Esophagus squamous epithelium (tissue), 5 donors: ENCODE measurements at regions not wholly inside any gene's neighbourhood (a gene's known extent, or its start where the extent isn't known, plus 50 kb on each side); places are given as distances from the start of the nearest gene placed in this dataset.

Source experiments
- DNase-seq: peaks from one replicate; lab custom pipeline; 2025; lab: John Stamatoyannopoulos, UW
- H3K27ac ChIP-seq, 4 donors: fragments of 200-600 bp; sonication (generic); one replicate each; pipeline ENCODE4 v1.5.1; 2016 to 2019; ENCODE audit warnings: mild to moderate bottlenecking in 1 of 4
- H3K27me3 ChIP-seq, 4 donors: fragments of 200-600 bp; sonication (generic); 1 replicate in 3 of 4; 2 replicates in 1 of 4; pipeline versions ENCODE4 v1.5.1 to v1.6.0; 2017 to 2021; ENCODE audit warnings: antibody characterized with exemption in 1 of 4
- H3K36me3 ChIP-seq, 3 donors: fragments of 200-600 bp; sonication (generic); one replicate each; pipeline ENCODE4 v1.5.1; 2016 to 2019
- H3K4me1 ChIP-seq, 3 donors: fragments of 200-600 bp; sonication (generic); one replicate each; pipeline ENCODE4 v1.5.1; 2017 to 2019
- H3K4me3 ChIP-seq, 4 donors: fragments of 200-600 bp; sonication (generic); 1 replicate in 3 of 4; 2 replicates in 1 of 4; pipeline ENCODE4 v1.5.1; 2016 to 2019; ENCODE audit warnings: mild to moderate bottlenecking in 2 of 4, moderate library complexity in 1 of 4
- H3K9me3 ChIP-seq, 3 donors: fragments of 200-600 bp; sonication (generic); one replicate each; pipeline ENCODE4 v1.5.1; 2016 to 2019
- CTCF ChIP-seq, 6 experiments: fragments of 450-650 bp in 4 of 6; fragments of 200-600 bp in 2 of 6; sonication (generic) in 2 of 6; IDR thresholded peaks; one replicate each; pipeline ENCODE4 v1.5.1; 2016 to 2019; ENCODE audit warnings: antibody characterized with exemption in 6 of 6, mild to moderate bottlenecking in 4 of 6, moderate library complexity in 4 of 6
- POLR2A ChIP-seq, 4 donors: fragments of 450-650 bp; IDR thresholded peaks; one replicate each; pipeline ENCODE4 v1.6.1; 2017; ENCODE audit warnings: antibody characterized with exemption in 4 of 4, mild to moderate bottlenecking in 4 of 4, moderate library complexity in 3 of 4
- WGBS, 2 donors: methylation state at CpG; one replicate each; pipeline ENCODE4 v1.1.5; 2018; 5-methylcytosine and 5-hydroxymethylcytosine counted together
- intact Hi-C: fragments of 100-400 bp; cut with DNase I; formaldehyde crosslinking; loops from one replicate; pipeline ENCODE4 v1.15.0; 2022
- donor health status: DM: yes; HTN: yes; CAD: no.

GRCh38 chr12:30043151-30043847 is 259.6 kb upstream of the TMTC1 start:
- 67 to 81% methylated on average over 6 of the region's 6 CpGs for WGBS, 2 donors
- intact Hi-C loops = no loop called here
- Histone ChIP-seq H3K4me3 (no peak overlapping the region), H3K36me3 (no peaks in the 10 kb centered on the region), H3K4me1 (no peaks in the 10 kb centered on the region), H3K9me3 (no peaks in the 10 kb centered on the region), H3K27me3 (no peaks in the 10 kb centered on the region), H3K27ac (no peak overlapping the region)
- DNase-seq = no peak
- no peak for TF ChIP-seq CTCF (IDR thresholded peaks at IDR 0.05)
- TF ChIP-seq POLR2A (IDR thresholded peaks at IDR 0.05) = no peak

- TF ChIP-seq CTCF (IDR thresholded peaks at IDR 0.05) (no peak), POLR2A (IDR thresholded peaks at IDR 0.05) (no peak)
- intact Hi-C loops = no loop called here
- no peak for DNase-seq
- Histone ChIP-seq H3K9me3 (no peaks in the 10 kb centered on the region), H3K4me3 (no peak overlapping the region), H3K27me3 (no peaks in the 10 kb centered on the region), H3K36me3 (no peaks in the 10 kb centered on the region), H3K27ac (no peak overlapping the region), H3K4me1 (no peaks in the 10 kb centered on the region)
- WGBS, 2 donors = 25 to 27% methylated on average over 2 of the region's 2 CpGs
These were observed 257.4 kb upstream of the TMTC1 start for GRCh38 chr12:30041096-30041495.

- Histone ChIP-seq H3K27ac (no peak overlapping the region), H3K4me1 (peaks cover 0 to 6% (median 0%) of the 10 kb centered on the region in 3 donors), H3K4me3 (no peak overlapping the region), H3K36me3 (no peaks in the 10 kb centered on the region), H3K9me3 (peaks cover 0 to 4% (median 0%) of the 10 kb centered on the region in 3 donors), H3K27me3 (no peaks in the 10 kb centered on the region)
- no peak for TF ChIP-seq CTCF (IDR thresholded peaks at IDR 0.05)
- no peak for TF ChIP-seq POLR2A (IDR thresholded peaks at IDR 0.05)
- DNase-seq = no peak
- intact Hi-C loops = no loop called here
- WGBS, 2 donors = 80 to 82% methylated on average over 3 of the region's 3 CpGs
These were observed 247.1 kb upstream of the TMTC1 start for GRCh38 chr12:30030693-30031374.

- intact Hi-C loops = no loop called here
- DNase-seq = no peak
These were observed 243.0 kb upstream of the TMTC1 start for GRCh38 chr12:30026621-30027234.

More at GRCh38 chr12:30026621-30027234, 243.0 kb upstream of the TMTC1 start:
- 57 to 78% methylated on average over 2 of the region's 2 CpGs for WGBS, 2 donors
- H3K27me3 ChIP-seq = no peaks in the 10 kb centered on the region
- no peaks in the 10 kb centered on the region for H3K9me3 ChIP-seq
- no peak overlapping the region for H3K4me3 ChIP-seq
- H3K4me1 ChIP-seq = peaks cover 0 to 15% (median 0%) of the 10 kb centered on the region in 3 donors
- TF ChIP-seq POLR2A (IDR thresholded peaks at IDR 0.05) (no peak), CTCF (IDR thresholded peaks at IDR 0.05) (no peak)
- H3K36me3 ChIP-seq = no peaks in the 10 kb centered on the region
- no peak overlapping the region for H3K27ac ChIP-seq
